GM18909 (cell line): ENCODE measurements at regions not wholly inside any gene's neighbourhood (a gene's known extent, or its start where the extent isn't known, plus 50 kb on each side); places are given as distances from the start of the nearest gene placed in this dataset.

ENCODE experiments used
- ATAC-seq: cut with Tn5 transposase; IDR thresholded peaks from one replicate; pipeline ENCODE4 v1.9.1; 2021; ENCODE audit warnings: mild to moderate bottlenecking; ENCODE audit not compliant: unreplicated experiment, poor library complexity

- ATAC-seq, result no peak
These were observed 69.8 kb downstream of the CD83 start for GRCh38 chr6:14187406-14187805.

DNA sequence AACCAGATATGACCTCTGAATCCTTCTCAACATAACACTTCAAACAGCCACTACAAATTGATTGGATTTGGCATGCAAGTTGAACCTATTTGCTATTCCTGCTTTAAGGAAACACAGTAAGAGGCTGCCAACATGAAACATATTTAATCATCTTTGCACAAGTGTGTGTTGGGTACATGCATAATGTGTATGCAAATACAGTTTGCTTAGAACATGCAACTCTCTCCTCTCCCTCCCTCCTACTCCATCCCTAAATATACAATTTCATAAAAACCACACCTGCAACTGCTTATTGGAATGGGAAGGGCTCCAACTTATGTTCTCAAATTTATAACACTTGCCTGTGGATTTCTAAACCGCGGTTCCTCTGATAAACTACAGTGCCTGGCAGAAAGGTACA, 71.5 kb downstream of the CD83 start:
- ATAC-seq, result no peak

- ATAC-seq, result no peak
These were observed 72.8 kb downstream of the CD83 start for GRCh38 chr6:14190191-14190928.

- no peak for ATAC-seq
These were observed 73.3 kb downstream of the CD83 start for GRCh38 chr6:14190929-14191224.

GRCh38 chr6:14191761-14192160, 74.2 kb downstream of the CD83 start:
- no peak for ATAC-seq

- ATAC-seq, result no peak
These were observed 74.7 kb downstream of the CD83 start for GRCh38 chr6:14192216-14192788.

- no peak for ATAC-seq
These were observed 76.0 kb downstream of the CD83 start for GRCh38 chr6:14193524-14193923.

DNA sequence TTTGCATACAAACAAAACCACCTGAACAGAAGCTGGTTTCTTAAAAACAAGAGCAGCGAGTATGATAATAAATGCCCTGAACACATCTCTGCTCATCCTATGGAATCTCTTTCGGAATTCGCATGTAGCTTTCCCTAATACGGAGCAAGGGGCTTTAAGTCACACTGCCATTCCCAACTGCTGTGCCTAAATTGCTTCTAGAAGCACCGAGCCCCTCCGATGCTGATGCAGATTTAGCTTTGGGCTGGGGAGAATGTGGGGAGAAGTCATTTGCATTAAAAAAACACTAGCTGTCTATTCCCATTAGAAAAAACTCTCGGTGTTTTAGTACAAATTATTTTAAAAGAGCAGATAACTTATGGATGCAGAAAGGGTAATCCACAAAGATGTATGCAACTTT, 76.9 kb downstream of the CD83 start:
- ATAC-seq, result no peak

- ATAC-seq, result no peak
These were observed 77.4 kb downstream of the CD83 start for GRCh38 chr6:14194976-14195375.

DNA sequence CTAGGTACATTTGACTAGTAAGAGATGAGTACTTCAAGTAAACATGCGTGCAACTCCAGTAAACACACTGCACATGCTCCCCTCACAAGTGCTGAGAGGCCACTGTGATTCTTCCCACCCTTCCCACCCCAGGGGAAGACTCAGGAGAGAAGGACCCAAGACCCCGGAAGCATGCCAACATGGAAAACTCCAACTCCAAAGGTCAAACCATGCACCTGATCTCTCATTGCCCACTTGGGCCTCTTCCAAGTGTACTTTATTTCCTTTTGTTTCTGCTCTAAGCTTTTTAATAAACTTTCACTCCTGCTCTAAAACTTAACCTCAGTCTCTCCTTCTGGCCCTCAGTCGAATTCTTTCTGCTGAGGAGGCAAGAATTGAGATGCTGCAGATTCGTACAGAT, 78.5 kb downstream of the CD83 start:
- ATAC-seq, result no peak

GRCh38 chr6:14197118-14197517, 79.5 kb downstream of the CD83 start:
- no peak for ATAC-seq

DNA sequence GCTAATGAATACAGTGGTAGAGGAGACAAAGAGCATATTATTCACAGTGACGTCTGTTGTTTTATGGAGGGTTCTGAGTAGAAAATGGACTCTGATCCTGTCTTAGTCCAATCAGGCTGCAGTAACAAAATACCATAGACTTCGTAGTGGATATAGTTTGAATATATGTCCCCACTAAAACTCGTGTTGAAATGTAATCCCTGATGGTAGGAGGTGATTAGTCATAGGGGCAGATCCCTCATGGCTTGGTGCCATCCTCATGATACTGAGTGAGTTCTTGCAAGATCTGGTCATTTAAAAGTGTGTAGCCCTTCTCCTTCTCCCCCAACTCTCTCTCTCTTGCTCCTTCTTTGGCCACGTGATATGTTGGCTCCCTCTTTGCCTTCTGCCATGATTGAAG, 82.5 kb downstream of the CD83 start:
- ATAC-seq, result no peak

- no peak for ATAC-seq
These were observed 85.4 kb downstream of the CD83 start for GRCh38 chr6:14202947-14203346.

DNA sequence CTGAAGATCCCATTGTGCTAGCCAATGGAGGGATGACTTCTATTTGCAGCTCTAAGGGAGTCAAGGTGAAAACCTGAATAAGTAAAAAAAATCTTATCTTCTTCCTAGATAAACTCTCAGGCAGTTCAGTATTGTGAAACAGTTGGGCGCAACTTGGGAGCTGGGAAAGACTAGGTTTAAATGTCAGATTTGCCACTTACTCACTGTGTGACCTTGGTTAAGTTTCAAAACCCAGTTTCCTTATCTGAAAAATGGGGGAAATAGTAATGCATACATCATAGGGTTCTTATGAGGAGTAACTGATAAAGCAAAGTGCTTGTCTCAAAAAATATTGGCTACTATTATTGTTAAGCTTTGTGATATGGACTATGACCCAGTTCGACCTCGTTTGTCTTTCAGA, 88.8 kb downstream of the CD83 start:
- ATAC-seq, result no peak

DNA sequence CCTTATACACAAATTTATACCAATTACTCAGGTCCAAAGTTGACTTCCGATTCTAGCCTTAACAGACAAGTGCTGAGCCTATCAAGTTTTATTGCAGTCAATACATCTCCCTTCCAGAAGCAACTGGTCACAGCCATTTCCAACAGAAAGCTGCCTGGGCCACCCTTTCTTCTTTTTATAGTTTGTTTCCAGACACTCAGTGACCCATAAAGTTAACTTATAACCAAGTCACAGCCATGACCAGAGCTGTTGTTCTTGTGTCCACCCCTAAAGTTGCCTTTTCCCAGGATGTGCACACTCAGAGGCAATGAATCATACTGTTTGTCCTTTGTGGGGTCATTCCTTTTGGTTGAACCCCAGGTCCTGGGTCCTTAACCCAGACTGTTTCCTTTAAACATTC, 89.9 kb downstream of the CD83 start:
- ATAC-seq, result no peak

DNA sequence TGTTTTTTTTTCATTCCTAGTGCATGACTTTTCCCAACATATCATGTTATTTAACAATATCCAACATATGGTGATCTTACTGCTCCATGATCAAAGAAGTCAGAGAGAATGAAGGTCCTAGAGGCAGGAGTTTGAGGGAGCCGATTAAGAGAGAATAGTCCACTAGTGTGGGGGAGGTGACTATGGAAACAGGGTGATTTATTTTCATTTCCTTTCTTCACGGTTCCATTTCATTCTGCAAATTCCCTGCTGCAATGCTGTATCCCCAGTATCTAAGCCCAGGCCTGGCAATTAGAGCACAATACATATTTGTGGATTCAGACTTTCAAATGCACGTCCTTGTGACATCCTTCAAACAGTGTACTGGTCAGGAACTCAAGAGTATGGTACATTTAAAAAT, 91.4 kb downstream of the CD83 start:
- ATAC-seq, result no peak

GRCh38 chr6:14210077-14210476, 92.5 kb downstream of the CD83 start:
- no peak for ATAC-seq

GRCh38 chr6:14210663-14211561, 93.3 kb downstream of the CD83 start:
- peak; percentile 93 for ATAC-seq

- no peak for ATAC-seq
These were observed 94.0 kb downstream of the CD83 start for GRCh38 chr6:14211562-14211942.

DNA sequence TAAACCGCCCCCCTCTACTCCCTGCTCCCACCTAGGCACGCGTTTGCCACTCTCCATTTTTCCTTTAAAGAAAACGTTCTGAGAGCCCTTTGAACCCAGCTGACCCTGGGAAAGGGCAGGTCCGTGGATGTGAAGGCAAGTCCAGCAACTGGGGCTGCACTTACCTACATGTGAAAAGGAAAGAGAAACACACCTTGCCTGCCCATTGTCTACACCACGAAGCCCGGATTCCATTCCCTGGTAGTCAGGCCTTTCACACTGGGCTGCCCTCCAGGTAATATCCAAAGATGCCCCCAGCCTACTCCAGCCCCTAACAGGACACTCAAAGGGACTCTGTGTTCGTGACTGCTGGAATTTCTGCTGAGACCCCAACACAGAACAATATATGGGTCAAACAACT, 94.4 kb downstream of the CD83 start:
- ATAC-seq, result no peak

DNA sequence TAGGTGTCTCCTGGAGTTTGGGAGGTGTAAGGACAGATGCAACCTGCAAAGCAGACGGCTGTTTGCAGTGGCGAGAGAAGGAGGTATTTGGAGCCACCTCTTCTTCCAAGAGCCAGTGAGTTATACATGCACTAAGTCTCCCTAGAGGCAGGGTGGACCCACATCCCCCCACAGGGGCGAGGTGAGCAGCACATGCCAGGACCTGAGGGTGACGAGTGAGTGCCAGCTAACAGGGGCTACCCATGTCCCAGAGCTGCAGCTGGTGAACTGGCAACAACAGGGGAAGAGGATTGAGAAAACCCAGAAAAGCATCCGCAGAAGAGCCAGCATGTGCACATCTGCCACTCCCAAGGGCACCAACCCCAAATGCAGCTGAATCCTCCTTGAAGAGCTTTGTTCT, 95.1 kb downstream of the CD83 start:
- ATAC-seq, result no peak
